ENCODE measurements at regions not wholly inside any gene's neighbourhood (a gene's known extent, or its start where the extent isn't known, plus 50 kb on each side); places are given as distances from the start of the nearest gene placed in this dataset.

DNA sequence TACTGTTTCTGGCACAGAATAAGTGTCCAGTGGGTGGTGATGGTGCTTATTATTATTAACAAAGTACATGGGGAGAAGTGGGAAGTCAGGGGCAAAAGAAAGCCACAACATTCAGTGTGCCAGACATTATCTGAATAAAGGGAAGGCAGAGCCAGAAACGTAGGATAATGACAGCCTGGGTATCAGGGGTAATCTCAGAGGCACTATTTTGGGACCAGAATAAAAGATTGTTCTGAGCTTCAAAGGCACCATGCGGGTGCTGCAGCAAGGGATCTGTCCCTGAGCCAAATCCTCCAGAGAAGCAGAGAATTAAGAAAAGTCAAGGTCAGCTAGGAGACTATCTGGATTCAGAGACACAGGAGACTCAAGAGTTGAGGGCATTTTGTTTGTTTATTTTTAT lies 328.8 kb upstream of the GATB start:
- in situ Hi-C loops (cut with HindIII; ENCODE audit: low pct_unique_long_range_greater_than_20kb, low sequenced_read_pairs): no loop called here
- no peak for DNase-seq (ENCODE audit: low read depth)

DNA sequence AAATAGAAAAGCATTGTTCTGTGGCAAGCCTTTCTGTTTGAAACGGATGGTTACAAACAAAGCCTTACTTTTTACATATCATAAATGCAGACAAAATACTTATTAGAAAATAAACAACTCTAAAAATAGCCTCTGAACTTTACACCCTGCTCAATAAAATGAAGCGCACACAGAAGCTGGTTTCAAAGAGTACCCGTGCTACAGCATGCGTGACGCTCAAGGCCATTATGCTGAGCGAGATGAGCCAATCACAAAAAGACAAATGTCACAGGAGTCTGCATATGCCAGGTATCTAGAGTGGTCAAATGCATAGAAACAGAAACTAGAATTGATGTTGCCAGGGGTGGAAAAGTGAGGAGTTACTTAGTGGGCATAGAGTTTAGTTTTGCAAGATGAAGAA lies 326.5 kb upstream of the GATB start:
- in situ Hi-C loops (cut with HindIII; ENCODE audit: low pct_unique_long_range_greater_than_20kb, low sequenced_read_pairs): no loop called here
- DNase-seq (ENCODE audit: low read depth): no peak

DNA sequence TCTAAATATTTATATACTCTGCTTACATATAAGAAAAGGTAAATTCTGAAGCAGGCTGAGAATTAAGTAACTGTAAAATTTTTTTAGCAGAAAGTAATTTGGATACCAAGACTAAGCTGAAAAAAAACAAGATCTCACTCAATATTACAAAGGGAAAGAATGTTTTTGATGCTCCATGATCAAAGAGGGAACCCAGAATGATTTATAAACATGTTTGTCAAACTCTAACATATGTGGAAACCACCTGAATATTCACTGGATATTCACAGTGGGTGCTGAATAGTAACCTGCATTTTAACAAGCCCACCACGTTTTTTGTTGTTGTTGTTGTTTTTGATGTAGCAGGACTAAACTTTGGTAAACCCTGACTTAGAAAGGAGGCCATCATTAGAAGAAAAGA lies 324.9 kb upstream of the GATB start:
- DNase-seq (ENCODE audit: low read depth): no peak
- in situ Hi-C loops (cut with HindIII; ENCODE audit: low pct_unique_long_range_greater_than_20kb, low sequenced_read_pairs): no loop called here

DNA sequence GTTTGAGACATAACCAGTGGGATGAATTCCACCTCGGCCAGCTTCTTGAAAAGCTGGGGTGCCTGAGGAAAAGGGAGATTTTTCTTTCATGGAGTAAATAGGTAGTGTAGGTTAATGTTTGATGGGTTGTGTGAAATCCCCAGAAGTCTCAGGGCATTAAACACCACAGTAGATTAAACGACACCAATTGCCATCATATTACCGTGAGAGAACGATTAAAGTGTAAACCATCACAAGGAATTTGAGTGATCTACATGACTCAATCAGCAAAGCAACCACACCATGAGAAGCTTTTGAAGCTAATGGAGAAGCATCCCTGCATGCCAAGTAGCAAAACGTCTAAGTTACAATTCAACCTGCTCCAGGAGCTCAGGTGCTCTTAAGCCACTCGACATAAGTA lies 322.5 kb upstream of the GATB start:
- in situ Hi-C loops (cut with HindIII; ENCODE audit: low pct_unique_long_range_greater_than_20kb, low sequenced_read_pairs): no loop called here
- peak; percentile 10 for DNase-seq (ENCODE audit: low read depth)

DNA sequence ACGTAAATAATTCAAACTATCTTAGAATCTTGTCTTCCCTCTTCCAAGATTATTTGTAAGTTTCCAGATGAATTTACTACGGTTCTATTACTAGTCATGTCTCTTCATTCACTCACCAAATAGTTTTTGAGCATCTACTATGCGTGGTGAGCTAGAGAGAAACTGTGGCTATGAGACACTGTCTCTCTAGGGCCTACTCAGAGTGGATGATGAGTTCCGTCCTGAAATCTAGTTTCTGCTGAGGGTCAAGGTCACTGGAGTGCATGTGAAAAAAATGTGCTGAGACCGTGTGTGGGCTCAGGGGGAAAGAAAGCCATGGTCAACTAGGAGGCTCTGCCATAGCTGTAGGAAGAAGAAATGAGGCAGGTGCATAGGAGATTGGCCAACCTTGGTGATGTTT lies 320.2 kb upstream of the GATB start:
- no peak for DNase-seq (ENCODE audit: low read depth)
- in situ Hi-C loops (cut with HindIII; ENCODE audit: low pct_unique_long_range_greater_than_20kb, low sequenced_read_pairs): no loop called here

DNA sequence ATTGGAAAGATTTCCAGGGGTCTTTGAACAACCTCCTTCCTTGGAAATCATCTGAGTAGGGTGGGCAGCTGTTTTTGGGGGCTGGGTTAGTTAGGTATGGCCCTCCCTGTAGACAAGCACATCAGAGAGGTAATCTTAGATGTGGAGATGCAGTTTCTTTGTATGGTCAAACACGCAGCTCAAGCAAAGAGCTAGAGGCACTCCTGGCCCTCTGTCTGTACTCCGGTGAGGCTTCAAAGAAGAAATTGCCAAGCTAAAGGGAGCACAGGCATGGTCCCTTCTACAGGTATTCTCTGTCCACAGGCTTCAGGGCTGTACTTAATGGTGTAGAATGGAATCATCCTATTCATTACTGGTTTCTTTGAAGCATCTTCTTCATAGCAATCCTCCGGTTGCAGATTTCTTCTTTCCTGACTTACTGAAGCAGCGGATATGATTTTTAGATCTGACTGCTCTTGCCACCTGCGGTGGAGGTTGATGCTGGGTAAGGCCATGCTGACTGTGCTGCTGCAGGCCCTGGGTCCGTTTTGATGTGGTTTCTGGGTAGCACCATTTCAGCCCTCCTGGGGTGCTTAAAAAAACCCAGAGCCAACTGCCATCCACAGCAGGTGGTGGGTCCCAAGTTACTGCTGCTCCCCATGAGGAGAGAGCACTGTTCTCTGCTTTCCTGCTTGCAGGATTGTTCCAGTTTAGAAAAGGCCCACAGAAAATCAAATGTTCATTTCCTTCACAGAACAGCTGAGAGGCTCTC lies 318.9 kb upstream of the GATB start:
- DNase-seq (ENCODE audit: low read depth): no peak
- in situ Hi-C loops (cut with HindIII; ENCODE audit: low pct_unique_long_range_greater_than_20kb, low sequenced_read_pairs): no loop called here

DNA sequence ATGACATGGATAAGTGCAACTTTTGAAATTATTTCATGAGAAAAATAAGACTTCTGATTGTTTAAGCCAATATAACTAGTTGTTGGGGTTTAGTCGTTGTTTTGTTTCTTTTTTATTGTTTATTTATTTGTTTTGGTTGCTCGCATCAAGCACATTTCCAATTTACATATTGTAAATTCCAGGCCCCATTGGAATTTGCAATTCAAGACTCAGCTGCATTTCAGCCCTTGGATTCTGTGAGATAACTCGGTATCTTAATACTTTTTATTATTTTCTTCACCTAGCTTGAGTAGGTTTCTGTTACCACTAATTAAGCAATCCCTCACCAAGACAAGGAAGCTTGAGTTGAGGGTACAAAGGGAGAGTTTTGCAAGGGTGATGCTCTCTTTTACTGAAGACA lies 318.3 kb upstream of the GATB start:
- in situ Hi-C loops (cut with HindIII; ENCODE audit: low pct_unique_long_range_greater_than_20kb, low sequenced_read_pairs): no loop called here
- no peak for DNase-seq (ENCODE audit: low read depth)

DNA sequence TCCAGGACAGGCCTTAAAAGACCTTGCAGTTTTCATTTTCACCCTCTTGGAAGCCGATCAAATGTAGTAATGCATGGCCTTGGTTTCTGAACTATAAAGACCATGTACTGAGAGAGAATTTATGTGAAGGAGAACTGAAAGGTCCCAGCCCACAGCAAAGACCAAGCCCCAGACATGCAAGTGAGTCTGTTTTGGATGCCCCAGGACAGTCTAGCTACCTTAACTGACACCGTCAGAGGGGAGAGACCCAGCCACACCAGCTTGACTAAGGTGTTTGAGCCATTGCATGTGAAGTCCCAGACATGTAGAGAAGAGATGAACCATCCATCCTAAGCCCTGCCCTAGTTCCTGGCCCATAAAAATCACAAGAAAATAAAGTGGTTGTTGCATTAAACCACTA lies 316.8 kb upstream of the GATB start:
- in situ Hi-C loops (cut with HindIII; ENCODE audit: low pct_unique_long_range_greater_than_20kb, low sequenced_read_pairs): no loop called here
- no peak for DNase-seq (ENCODE audit: low read depth)

DNA sequence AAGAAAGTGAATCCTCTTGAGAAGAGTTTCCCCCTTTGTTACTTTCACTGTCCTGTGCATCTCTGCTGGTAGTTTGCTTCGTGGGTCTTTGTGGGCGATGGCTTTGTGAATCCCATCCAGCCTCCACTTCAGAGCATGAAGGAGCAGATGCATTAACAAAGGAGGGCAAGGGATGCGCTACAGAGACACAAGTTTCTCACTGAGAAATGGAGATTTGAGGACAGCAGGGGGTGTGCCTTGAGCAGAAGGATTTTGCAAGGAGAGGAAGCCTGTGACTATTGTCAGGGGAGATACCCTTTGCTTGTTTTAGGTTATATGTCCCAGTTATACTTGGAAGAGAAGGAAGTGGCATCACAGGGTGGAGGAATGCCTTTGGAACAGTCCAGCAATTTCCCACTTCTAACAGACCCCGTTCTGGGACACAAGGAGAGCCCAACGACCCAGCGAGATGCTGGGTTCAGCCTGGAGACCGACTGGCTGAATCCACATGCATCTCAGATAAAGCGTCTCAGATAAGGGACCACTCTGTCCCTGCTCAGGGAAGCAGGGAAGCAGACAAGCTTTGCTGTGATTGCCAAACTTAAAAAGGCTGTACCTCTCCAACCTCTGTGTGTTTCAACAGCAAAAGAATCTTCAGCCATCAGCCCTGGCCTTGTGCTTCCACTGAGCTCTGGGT lies 314.6 kb upstream of the GATB start:
- no peak for DNase-seq (ENCODE audit: low read depth)
- in situ Hi-C loops (cut with HindIII; ENCODE audit: low pct_unique_long_range_greater_than_20kb, low sequenced_read_pairs): no loop called here

DNA sequence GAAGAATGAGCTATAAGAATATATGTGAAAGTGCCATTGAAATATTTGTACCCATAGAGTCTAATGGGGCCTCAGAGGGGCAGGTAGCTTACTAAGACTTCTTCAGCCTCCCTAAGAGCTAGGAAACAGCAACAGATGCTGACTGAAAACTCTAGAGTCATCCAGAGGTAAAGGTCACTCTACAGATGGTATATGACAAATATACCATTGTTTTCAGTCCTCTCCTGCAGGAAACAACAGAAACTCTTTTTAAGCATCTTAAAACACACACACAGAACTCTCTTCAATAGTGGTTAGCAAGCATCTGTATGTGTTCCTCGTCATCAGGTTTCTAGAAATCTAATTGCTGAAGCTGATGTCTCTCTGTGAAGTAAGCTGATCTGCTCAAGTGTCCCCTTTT lies 313.8 kb upstream of the GATB start:
- in situ Hi-C loops (cut with HindIII; ENCODE audit: low pct_unique_long_range_greater_than_20kb, low sequenced_read_pairs): no loop called here
- DNase-seq (ENCODE audit: low read depth): no peak

DNA sequence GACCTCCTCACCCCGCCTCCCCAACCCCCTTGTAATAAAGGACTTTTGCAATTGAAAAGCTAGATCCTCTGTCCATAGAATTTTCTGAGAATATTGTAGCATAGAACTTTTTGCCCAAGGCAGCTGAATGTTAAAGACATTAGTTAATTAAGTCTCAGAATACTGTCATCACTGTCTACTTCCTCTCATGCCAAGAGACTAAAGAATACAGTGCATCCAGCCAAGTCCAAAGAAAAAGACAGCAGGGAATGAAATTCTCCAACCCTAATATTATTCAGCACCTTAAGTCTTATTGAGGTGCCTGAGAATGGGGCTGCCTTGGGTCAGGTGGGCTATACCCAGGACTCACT lies 313.3 kb upstream of the GATB start:
- in situ Hi-C loops (cut with HindIII; ENCODE audit: low pct_unique_long_range_greater_than_20kb, low sequenced_read_pairs): no loop called here
- no peak for DNase-seq (ENCODE audit: low read depth)

DNA sequence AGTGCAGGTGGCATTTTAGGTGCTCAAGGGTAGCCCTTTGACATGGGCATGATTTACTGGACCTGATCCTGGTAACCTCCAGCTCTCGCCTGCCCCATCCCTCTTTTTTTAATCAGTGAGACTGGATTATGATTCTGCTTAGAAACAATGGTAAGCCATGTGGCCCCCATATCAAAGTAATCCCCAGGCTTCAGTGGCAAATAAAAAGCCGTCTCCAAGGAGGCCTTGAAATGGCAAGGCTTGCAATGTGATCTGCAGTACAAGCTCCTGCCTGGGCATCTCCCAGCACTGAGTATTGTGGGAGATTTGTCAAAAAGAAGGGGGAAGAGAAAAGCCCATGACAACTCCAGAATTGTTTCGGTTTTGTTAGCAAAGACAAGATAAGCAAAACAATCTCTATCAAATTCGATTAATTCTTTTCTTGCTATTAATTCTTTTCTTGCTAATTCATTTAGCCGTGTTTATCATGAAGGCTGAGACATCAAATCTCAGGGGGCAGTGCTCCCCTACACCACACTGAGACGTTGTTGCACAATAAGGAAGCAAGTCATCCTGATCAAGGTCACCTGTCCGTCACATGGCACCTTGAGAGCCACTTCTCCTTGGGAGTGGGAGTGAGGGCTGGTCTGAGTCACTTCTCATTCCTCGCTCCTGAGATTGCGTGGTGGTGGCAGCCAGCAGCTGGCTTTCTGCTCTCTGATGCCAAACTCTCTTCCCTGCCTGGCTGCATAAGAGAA lies 312.7 kb upstream of the GATB start:
- in situ Hi-C loops (cut with HindIII; ENCODE audit: low pct_unique_long_range_greater_than_20kb, low sequenced_read_pairs): no loop called here
- no peak for DNase-seq (ENCODE audit: low read depth)

DNA sequence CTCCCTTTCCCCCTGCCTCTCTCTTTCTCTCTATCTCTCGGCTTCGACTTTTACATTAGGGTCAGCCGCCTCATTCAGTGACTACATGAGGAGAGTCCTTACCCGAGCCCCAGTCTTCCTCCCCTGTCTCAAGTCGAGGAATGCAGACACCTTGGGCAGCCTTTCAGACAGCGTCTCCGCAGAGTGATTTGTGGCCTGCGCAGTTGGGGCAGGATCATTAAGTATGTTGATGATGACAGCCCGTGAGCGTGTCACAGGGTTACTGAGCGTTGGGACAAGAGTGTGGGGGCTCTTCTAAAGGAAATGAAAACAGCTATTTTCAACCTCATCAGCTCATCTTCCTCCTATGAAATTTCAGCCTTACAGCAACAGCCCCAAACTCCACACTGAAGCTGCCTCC lies 312.1 kb upstream of the GATB start:
- DNase-seq (ENCODE audit: low read depth): no peak

DNA sequence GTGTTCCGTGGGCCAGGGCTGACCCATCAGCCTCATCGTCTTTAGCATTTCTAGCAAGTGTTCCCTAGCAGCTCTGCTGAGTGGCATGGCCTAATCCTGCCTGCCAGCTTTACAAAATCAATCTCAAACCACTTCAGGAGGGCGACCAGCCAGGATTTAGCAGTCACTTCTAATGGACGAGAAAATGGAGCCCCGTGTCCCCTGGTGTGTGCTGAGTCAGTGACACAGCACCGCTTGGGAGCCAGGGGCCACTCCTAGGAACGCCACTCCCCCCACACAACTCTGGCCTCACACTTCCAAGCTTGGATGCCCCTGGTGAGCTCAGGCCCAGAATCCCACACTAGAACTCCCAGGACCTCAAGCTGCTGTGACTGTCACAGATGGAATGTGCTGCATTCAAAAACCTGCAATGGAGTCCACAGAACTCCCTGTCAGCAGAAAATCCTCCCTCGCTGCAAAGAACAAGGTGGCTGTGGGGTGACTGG lies 311.2 kb upstream of the GATB start:
- no peak for DNase-seq (ENCODE audit: low read depth)
- in situ Hi-C loops (cut with HindIII; ENCODE audit: low pct_unique_long_range_greater_than_20kb, low sequenced_read_pairs): no loop called here

More for the DNA sequence above, 312.1 kb upstream of the GATB start:
- in situ Hi-C loops (cut with HindIII; ENCODE audit: low pct_unique_long_range_greater_than_20kb, low sequenced_read_pairs): no loop called here

DNA sequence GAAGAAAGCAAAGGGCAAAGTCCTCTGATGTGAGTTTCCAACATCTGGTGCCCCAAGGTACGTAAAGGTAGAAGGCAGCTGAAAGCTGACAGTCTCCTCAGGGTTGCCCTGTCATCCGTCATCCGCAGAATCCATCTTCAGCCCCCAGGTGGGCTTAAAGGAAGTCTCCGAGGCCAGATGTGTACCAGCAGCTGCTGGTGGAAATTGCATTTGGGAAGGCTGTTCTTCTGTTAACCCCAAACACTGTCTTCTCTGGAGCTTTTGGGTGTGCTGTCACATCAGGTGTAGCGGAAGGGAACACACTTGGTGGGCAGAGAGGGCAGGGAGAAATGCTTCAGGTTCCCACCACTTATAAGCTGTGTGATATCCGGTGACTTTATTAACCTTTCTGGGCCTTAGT lies 310.0 kb upstream of the GATB start:
- in situ Hi-C loops (cut with HindIII; ENCODE audit: low pct_unique_long_range_greater_than_20kb, low sequenced_read_pairs): no loop called here
- DNase-seq (ENCODE audit: low read depth): no peak

DNA sequence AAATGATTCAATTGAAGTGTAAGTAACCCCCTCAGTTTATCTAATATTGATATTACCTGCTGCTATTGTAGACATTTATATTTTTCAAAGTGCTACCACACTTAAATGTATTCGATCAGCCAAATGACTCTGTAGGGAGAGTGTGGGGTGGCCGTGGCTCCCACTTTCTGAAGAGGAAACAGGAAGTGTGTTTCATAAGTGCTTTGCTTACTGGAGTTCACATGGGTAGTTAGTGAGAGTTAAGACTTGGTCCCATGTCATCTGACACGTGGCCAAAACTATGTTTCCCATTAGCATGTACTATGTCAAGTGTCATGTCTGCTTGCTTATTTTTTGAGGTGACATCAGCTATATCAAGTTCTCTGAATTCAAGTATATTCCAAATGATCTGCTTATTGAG lies 308.1 kb upstream of the GATB start:
- in situ Hi-C loops (cut with HindIII; ENCODE audit: low pct_unique_long_range_greater_than_20kb, low sequenced_read_pairs): no loop called here
- DNase-seq (ENCODE audit: low read depth): no peak

DNA sequence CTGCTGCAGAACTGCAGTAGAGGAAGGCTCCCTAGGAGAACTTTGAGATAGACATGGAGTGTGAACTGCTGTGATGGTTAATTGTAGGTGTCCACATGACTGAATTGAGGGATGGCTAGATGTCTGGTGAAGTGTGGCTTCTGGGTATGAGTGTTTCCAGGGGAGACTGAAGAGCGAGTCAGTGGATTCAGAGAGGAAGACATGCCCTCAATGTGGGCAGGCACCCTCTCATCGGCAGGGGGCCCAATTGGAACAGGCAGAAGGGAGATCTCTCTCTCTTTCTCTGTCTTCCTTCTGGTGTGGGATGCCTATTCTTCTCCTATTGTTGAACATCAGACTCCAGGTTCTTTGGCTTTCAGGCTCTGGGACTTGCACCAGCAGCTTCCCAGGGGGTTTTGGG lies 304.7 kb upstream of the GATB start:
- in situ Hi-C loops (cut with HindIII; ENCODE audit: low pct_unique_long_range_greater_than_20kb, low sequenced_read_pairs): no loop called here
- DNase-seq (ENCODE audit: low read depth): no peak

DNA sequence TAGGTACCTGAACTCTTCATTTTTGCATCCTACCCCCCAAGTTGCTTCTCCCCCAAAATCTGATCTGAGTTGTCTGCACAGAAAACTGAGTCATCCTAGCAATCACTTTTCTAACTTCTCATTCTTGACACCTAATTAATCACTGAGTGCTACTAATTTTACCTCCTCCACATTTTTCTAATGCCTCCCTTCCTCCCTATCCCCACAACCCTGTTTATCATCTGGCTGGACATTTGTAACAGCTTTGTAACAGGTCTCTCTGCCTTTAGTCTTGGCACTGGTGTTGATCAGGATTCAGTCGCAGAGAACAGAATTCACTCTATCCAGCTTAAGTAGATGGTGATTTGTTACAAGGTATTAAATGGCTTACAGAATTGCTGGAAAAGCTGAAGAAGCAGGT lies 303.9 kb upstream of the GATB start:
- no peak for DNase-seq (ENCODE audit: low read depth)
- in situ Hi-C loops (cut with HindIII; ENCODE audit: low pct_unique_long_range_greater_than_20kb, low sequenced_read_pairs): no loop called here

DNA sequence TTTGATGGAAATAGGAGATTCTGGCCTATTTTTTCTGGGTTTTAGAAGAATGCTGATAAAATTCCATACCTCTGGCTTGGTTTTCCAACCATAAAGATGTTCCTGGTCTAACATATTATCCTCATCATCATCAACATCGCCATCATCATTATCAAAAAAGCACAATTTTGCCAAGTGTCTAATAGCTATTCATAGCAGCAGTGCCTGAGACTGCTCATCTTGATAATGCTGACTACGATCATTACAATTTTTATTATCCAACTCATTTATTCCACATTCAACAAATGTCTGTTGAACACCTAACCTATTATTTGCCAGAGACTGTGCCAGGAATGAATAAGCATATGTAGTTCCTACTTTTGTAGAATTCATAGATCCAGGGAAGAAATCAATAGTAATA lies 303.5 kb upstream of the GATB start:
- in situ Hi-C loops (cut with HindIII; ENCODE audit: low pct_unique_long_range_greater_than_20kb, low sequenced_read_pairs): no loop called here
- DNase-seq (ENCODE audit: low read depth): no peak

Measured in Caki2 (cell line).